ENCODE measurements at regions not wholly inside any gene's neighbourhood (a gene's known extent, or its start where the extent isn't known, plus 50 kb on each side); places are given as distances from the start of the nearest gene placed in this dataset.

- TF ChIP-seq FOXM1 (IDR thresholded peaks at IDR 0.05; ENCODE audit: borderline replicate concordance, low read depth) (no peak), CEBPB (IDR thresholded peaks at IDR 0.05) (no peak), EP300 (IDR thresholded peaks at IDR 0.05; ENCODE audit: borderline replicate concordance) (no peak), RAD21 (IDR thresholded peaks at IDR 0.05; ENCODE audit: low read depth) (no peak), TEAD4 (IDR thresholded peaks at IDR 0.05) (no peak), CREB1 (IDR thresholded peaks at IDR 0.05; ENCODE audit: low read depth) (no peak), TCF12 (IDR thresholded peaks at IDR 0.05; ENCODE audit: low read depth) (no peak), MAX (IDR thresholded peaks at IDR 0.05) (no peak), YY1 (IDR thresholded peaks at IDR 0.05; ENCODE audit: low read depth) (no peak), EGR1 (IDR thresholded peaks at IDR 0.05) (no peak), NFIC (IDR thresholded peaks at IDR 0.05) (no peak), TAF1 (IDR thresholded peaks at IDR 0.05; ENCODE audit: low read depth) (no peak), ZBTB7A (IDR thresholded peaks at IDR 0.05; ENCODE audit: low read depth) (no peak)
- TF ChIP-seq, protein P1, sequence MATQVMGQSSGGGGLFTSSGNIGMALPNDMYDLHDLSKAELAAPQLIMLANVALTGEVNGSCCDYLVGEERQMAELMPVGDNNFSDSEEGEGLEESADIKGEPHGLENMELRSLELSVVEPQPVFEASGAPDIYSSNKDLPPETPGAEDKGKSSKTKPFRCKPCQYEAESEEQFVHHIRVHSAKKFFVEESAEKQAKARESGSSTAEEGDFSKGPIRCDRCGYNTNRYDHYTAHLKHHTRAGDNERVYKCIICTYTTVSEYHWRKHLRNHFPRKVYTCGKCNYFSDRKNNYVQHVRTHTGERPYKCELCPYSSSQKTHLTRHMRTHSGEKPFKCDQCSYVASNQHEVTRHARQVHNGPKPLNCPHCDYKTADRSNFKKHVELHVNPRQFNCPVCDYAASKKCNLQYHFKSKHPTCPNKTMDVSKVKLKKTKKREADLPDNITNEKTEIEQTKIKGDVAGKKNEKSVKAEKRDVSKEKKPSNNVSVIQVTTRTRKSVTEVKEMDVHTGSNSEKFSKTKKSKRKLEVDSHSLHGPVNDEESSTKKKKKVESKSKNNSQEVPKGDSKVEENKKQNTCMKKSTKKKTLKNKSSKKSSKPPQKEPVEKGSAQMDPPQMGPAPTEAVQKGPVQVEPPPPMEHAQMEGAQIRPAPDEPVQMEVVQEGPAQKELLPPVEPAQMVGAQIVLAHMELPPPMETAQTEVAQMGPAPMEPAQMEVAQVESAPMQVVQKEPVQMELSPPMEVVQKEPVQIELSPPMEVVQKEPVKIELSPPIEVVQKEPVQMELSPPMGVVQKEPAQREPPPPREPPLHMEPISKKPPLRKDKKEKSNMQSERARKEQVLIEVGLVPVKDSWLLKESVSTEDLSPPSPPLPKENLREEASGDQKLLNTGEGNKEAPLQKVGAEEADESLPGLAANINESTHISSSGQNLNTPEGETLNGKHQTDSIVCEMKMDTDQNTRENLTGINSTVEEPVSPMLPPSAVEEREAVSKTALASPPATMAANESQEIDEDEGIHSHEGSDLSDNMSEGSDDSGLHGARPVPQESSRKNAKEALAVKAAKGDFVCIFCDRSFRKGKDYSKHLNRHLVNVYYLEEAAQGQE (IDR thresholded peaks at IDR 0.05; ENCODE audit: low read depth): no peak
- TF ChIP-seq, protein P2, sequence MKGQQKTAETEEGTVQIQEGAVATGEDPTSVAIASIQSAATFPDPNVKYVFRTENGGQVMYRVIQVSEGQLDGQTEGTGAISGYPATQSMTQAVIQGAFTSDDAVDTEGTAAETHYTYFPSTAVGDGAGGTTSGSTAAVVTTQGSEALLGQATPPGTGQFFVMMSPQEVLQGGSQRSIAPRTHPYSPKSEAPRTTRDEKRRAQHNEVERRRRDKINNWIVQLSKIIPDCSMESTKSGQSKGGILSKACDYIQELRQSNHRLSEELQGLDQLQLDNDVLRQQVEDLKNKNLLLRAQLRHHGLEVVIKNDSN (IDR thresholded peaks at IDR 0.05): no peak
These were observed 56.3 kb downstream of the AGTR2 start for GRCh38 chrX:116226665-116227484.

DNA sequence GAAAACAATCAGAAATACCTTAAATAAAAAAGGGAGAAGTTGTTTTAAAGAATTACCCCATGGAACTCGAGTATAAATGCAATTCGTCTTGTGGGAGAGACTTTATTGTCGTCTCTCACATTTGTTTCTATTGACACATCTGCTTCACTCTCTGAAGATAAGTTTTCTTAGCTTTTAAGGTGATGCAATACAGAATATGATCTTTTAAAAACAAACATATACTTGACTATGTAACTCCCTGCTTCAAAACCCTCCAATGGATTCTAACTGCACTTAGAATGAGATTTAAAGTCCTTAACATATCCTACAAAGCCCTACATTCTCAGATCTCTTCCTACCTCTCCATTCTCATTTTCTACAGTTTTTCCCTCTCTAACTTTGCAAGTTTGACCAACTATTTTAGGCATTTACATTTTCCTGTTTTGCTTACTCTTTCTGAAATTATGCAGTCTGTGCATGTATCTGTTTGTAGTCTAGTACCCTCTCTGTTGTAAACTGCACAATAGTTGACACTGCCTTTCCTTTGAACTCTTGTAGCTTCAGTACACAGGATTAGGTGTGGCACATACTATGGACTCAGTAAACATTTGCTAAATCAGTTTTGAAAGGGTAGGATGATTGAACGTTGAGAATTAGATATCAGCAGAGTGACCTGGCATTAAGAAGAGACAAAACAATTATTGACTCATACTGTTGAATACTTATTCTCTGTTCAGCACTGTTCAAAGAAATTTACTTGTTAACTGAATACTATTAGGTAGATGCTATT, 59.8 kb downstream of the AGTR2 start:
- TF ChIP-seq RAD21 (IDR thresholded peaks at IDR 0.05; ENCODE audit: low read depth) (no peak), CREB1 (IDR thresholded peaks at IDR 0.05; ENCODE audit: low read depth) (no peak), CEBPB (IDR thresholded peaks at IDR 0.05) (no peak), YY1 (IDR thresholded peaks at IDR 0.05; ENCODE audit: low read depth) (no peak), MAX (IDR thresholded peaks at IDR 0.05) (no peak), FOXM1 (IDR thresholded peaks at IDR 0.05; ENCODE audit: borderline replicate concordance, low read depth) (no peak), TEAD4 (IDR thresholded peaks at IDR 0.05) (no peak), NFIC (IDR thresholded peaks at IDR 0.05) (no peak), TCF12 (IDR thresholded peaks at IDR 0.05; ENCODE audit: low read depth) (no peak), ZBTB7A (IDR thresholded peaks at IDR 0.05; ENCODE audit: low read depth) (no peak), TAF1 (IDR thresholded peaks at IDR 0.05; ENCODE audit: low read depth) (no peak), EP300 (IDR thresholded peaks at IDR 0.05; ENCODE audit: borderline replicate concordance) (no peak), EGR1 (IDR thresholded peaks at IDR 0.05) (no peak)
- TF ChIP-seq, protein P1 (IDR thresholded peaks at IDR 0.05; ENCODE audit: low read depth): no peak
- TF ChIP-seq, protein P2 (IDR thresholded peaks at IDR 0.05): no peak

- no peak for TF ChIP-seq EGR1 (IDR thresholded peaks at IDR 0.05)
- TF ChIP-seq YY1 (IDR thresholded peaks at IDR 0.05; ENCODE audit: low read depth): no peak
- no peak for TF ChIP-seq EP300 (IDR thresholded peaks at IDR 0.05; ENCODE audit: borderline replicate concordance)
- TF ChIP-seq CEBPB (IDR thresholded peaks at IDR 0.05): no peak
- TF ChIP-seq MAX (IDR thresholded peaks at IDR 0.05): no peak
- no peak for TF ChIP-seq NFIC (IDR thresholded peaks at IDR 0.05)
- TF ChIP-seq, protein P2 (IDR thresholded peaks at IDR 0.05): no peak
- no peak for TF ChIP-seq ZBTB7A (IDR thresholded peaks at IDR 0.05; ENCODE audit: low read depth)
- TF ChIP-seq CREB1 (IDR thresholded peaks at IDR 0.05; ENCODE audit: low read depth): no peak
- no peak for TF ChIP-seq RAD21 (IDR thresholded peaks at IDR 0.05; ENCODE audit: low read depth)
- no peak for TF ChIP-seq TEAD4 (IDR thresholded peaks at IDR 0.05)
- no peak for TF ChIP-seq FOXM1 (IDR thresholded peaks at IDR 0.05; ENCODE audit: borderline replicate concordance, low read depth)
- TF ChIP-seq, protein P1 (IDR thresholded peaks at IDR 0.05; ENCODE audit: low read depth): no peak
These were observed 62.3 kb downstream of the AGTR2 start for GRCh38 chrX:116232833-116233232.

Measured in Ishikawa (cell line).